AG09309 (cell line): ENCODE measurements at regions not wholly inside any gene's neighbourhood (a gene's known extent, or its start where the extent isn't known, plus 50 kb on each side); places are given as distances from the start of the nearest gene placed in this dataset.

Source experiments
- DNase-seq: peaks from one replicate; pipeline ENCODE4 v3.0.0-alpha.2; 2010; ENCODE audit warnings: low read depth
- H3K4me3 ChIP-seq: 2 replicates; pipeline ENCODE4 v1.5.1; 2011; ENCODE audit warnings: mild to moderate bottlenecking, low read depth, low read length, moderate library complexity; ENCODE audit not compliant: control insufficient read depth
- TF ChIP-seq, protein P1 (sequence below): IDR thresholded peaks from 2 replicates; pipeline ENCODE4 v1.5.1; 2011; ENCODE audit warnings: mild to moderate bottlenecking, low read depth, low read length, inconsistent platforms; ENCODE audit not compliant: insufficient read depth, control insufficient read depth; ENCODE audit errors: missing control alignments

GRCh38 chr9:80072451-80072850 is 500.7 kb downstream of the TLE4 start:
- no peak for DNase-seq

DNA sequence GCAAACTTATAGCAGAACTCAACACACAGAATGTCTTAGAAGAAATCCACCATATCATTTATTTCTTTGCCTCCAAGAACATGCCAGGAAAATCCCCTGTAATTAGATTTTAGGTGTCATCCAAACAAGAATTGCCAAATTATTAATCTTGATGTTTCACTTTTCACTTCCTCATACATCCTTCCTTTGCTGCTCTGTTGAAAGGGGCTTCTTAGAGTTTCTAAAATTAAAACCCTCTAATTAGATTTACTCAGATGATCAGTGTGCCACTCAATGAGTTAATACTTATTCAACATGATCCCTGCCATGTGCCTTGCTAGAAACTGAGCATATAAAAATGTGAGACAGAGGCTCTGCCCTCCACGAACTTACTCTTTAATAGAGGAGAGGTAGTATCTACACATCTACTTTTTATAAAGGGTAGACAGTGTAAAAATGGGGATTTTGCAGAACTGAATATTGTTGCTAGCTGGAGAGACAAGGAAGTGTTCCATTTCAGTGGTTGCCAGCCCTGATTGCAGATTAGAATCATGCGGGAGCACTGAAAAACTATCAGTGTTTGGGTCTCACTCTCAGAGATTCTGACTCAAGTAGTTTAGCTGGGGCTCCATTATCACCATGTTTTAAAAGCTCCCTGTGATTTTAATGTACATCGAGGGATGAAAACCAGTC is 498.4 kb downstream of the TLE4 start:
- H3K4me3 ChIP-seq: no peak overlapping the region
- no peak for DNase-seq
- TF ChIP-seq, protein P1, sequence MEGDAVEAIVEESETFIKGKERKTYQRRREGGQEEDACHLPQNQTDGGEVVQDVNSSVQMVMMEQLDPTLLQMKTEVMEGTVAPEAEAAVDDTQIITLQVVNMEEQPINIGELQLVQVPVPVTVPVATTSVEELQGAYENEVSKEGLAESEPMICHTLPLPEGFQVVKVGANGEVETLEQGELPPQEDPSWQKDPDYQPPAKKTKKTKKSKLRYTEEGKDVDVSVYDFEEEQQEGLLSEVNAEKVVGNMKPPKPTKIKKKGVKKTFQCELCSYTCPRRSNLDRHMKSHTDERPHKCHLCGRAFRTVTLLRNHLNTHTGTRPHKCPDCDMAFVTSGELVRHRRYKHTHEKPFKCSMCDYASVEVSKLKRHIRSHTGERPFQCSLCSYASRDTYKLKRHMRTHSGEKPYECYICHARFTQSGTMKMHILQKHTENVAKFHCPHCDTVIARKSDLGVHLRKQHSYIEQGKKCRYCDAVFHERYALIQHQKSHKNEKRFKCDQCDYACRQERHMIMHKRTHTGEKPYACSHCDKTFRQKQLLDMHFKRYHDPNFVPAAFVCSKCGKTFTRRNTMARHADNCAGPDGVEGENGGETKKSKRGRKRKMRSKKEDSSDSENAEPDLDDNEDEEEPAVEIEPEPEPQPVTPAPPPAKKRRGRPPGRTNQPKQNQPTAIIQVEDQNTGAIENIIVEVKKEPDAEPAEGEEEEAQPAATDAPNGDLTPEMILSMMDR: no peak

More at GRCh38 chr9:80072451-80072850, 500.7 kb downstream of the TLE4 start:
- TF ChIP-seq, protein P1: no peak
- no peak overlapping the region for H3K4me3 ChIP-seq

GRCh38 chr9:80066931-80067330 is 495.2 kb downstream of the TLE4 start:
- DNase-seq: no peak
- no peak overlapping the region for H3K4me3 ChIP-seq
- TF ChIP-seq, protein P1: no peak

GRCh38 chr9:80062567-80062966 is 490.8 kb downstream of the TLE4 start:
- TF ChIP-seq, protein P1: no peak
- DNase-seq: no peak
- no peak overlapping the region for H3K4me3 ChIP-seq

DNA sequence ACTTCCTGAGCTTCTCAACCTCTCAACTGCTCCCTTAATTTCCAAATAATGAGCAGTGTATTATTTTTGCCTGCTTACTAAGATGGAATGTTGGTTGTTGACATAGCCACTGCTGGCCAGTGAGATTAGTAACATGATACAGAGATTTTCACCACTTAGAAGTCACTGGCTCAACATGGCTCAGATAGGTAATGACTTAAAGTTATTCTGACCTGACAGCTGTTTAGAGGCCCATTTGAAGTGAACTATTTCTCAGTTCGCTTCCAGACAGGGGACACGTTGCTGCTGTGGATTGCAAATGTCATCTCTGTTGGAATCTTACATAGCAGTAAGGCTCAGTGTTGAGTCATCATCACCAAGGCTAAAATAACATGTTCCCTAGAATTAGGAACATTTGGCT is 490.2 kb downstream of the TLE4 start:
- TF ChIP-seq, protein P1: no peak
- no peak overlapping the region for H3K4me3 ChIP-seq
- DNase-seq: peak; percentile 81

- no peak overlapping the region for H3K4me3 ChIP-seq
- TF ChIP-seq, protein P1: no peak
- DNase-seq: peak; percentile 8
These were observed 489.3 kb downstream of the TLE4 start for GRCh38 chr9:80061096-80061495.
